DOHH2 (cell line): ENCODE measurements at regions not wholly inside any gene's neighbourhood (a gene's known extent, or its start where the extent isn't known, plus 50 kb on each side); places are given as distances from the start of the nearest gene placed in this dataset.

Experiments used
- H3F3A ChIP-seq: fragments of 200-600 bp; sonication (generic), shearing (Covaris generic); 2 replicates; pipeline ENCODE4 v1.6.0; 2016; ENCODE audit warnings: antibody characterized with exemption, mild to moderate bottlenecking; ENCODE audit not compliant: control insufficient read depth, insufficient read depth
- H3K27ac ChIP-seq: fragments of 200-600 bp; sonication (generic); 2 replicates; pipeline ENCODE4 v1.5.1; 2014; ENCODE audit warnings: low read depth, mild to moderate bottlenecking, low read length, moderate library complexity
- H3K27me3 ChIP-seq: fragments of 200-600 bp; sonication (generic); 2 replicates; pipeline ENCODE4 v1.6.1; 2014; ENCODE audit warnings: mild to moderate bottlenecking, low read length, mixed read lengths; ENCODE audit not compliant: control insufficient read depth
- H3K36me3 ChIP-seq: fragments of 200-600 bp; sonication (generic); 2 replicates; pipeline ENCODE4 v1.6.1; 2014; ENCODE audit warnings: mild to moderate bottlenecking, low read length, moderate library complexity, mixed read lengths; ENCODE audit not compliant: control insufficient read depth
- H3K4me1 ChIP-seq: fragments of 200-600 bp; sonication (generic); 2 replicates; pipeline ENCODE4 v1.6.1; 2014; ENCODE audit warnings: mild to moderate bottlenecking, low read length, mixed read lengths; ENCODE audit not compliant: control insufficient read depth
- H3K4me2 ChIP-seq: fragments of 200-600 bp; sonication (generic); 2 replicates; pipeline ENCODE4 v1.6.0; 2014; ENCODE audit warnings: mild to moderate bottlenecking, low read length, moderate library complexity
- H3K4me3 ChIP-seq: fragments of 200-600 bp; sonication (generic); 2 replicates; pipeline ENCODE4 v1.5.1; 2014; ENCODE audit warnings: mild to moderate bottlenecking, low read length, mixed read lengths
- H3K79me2 ChIP-seq: fragments of 200-600 bp; sonication (generic); 2 replicates; pipeline ENCODE4 v1.6.1; 2014; ENCODE audit warnings: mild to moderate bottlenecking, low read length, mixed read lengths; ENCODE audit not compliant: control insufficient read depth
- H3K9me2 ChIP-seq: fragments of 200-600 bp; sonication (generic); replicated peaks from 2 replicates; pipeline ENCODE4 v1.6.1; 2014; ENCODE audit warnings: mild to moderate bottlenecking, low read length, mixed read lengths; ENCODE audit not compliant: control insufficient read depth
- H3K9me3 ChIP-seq: fragments of 200-600 bp; sonication (generic); 2 replicates; pipeline ENCODE4 v1.6.1; 2014; ENCODE audit warnings: antibody characterized with exemption, low read length, mixed read lengths; ENCODE audit not compliant: control insufficient read depth, insufficient read depth
- H4K20me1 ChIP-seq: fragments of 200-600 bp; sonication (generic); 2 replicates; pipeline ENCODE4 v1.6.0; 2014; ENCODE audit warnings: low read depth, mild to moderate bottlenecking, antibody characterized with exemption, low read length, moderate library complexity; ENCODE audit not compliant: control insufficient read depth, insufficient read depth
- CTCF ChIP-seq: fragments of 200-600 bp; sonication (generic); IDR thresholded peaks from one replicate; pipeline ENCODE4 v1.5.1; 2014; ENCODE audit warnings: antibody characterized with exemption, mild to moderate bottlenecking, low read depth, low read length; ENCODE audit not compliant: poor library complexity, severe bottlenecking
- EZH2phosphoT487 ChIP-seq: fragments of 200-600 bp; sonication (generic); IDR thresholded peaks from 2 replicates; pipeline ENCODE4 v1.6.1; 2017; ENCODE audit warnings: borderline replicate concordance, mild to moderate bottlenecking, antibody characterized with exemption, low read length, moderate library complexity, mixed read lengths

DNA sequence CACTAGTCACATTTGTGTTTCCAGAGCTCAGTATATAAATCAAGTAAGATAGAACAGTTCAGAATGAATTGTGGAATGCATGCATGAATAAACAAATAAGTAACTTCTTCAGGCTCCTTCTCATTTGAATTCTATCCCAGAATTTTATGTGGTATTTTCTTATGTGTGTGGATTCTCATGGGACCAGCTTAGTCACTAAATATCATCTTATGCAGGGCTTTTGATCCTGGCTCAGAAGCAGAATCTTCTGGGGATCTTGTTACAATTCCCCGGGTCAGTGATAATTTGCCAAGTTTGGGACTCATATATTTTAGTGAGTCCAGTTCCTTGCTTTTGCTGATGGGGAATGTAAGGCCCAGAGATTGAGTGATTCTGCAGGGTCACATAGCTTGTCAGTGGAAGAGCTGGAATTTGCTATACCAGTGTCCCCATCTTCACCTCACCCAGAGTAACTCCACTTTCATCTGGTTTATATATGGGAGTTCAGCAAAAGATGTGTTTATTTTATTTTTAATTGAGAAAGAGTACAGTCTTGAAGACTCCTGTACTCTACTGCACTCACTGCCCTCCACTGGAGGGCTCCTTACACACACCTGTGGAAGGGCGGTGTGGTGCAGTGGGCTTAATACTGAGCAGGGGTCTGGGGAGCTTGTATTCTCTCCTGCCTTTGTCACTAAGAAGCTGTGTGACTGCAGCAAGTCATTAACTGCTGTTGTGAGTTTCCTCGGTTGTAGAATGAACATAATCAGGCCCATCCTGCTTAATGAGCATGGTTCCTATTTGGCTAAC, 198.2 kb upstream of the CXorf66 start:
- H3K4me3 ChIP-seq = no peak overlapping the region
- H3K27ac ChIP-seq = no peak overlapping the region
- H3K9me3 ChIP-seq = no peaks in the 10 kb centered on the region
- H3K9me2 ChIP-seq = no peaks in the 10 kb centered on the region
- H3K79me2 ChIP-seq = no peaks in the 10 kb centered on the region
- no peaks in the 10 kb centered on the region for H3K4me1 ChIP-seq
- H3K36me3 ChIP-seq = no peaks in the 10 kb centered on the region
- TF ChIP-seq EZH2phosphoT487 (no peak), CTCF (no peak)
- no peak overlapping the region for H3K4me2 ChIP-seq
- H3F3A ChIP-seq = no peaks in the 10 kb centered on the region
- H3K27me3 ChIP-seq = no peaks in the 10 kb centered on the region
- H4K20me1 ChIP-seq = no peaks in the 10 kb centered on the region

DNA sequence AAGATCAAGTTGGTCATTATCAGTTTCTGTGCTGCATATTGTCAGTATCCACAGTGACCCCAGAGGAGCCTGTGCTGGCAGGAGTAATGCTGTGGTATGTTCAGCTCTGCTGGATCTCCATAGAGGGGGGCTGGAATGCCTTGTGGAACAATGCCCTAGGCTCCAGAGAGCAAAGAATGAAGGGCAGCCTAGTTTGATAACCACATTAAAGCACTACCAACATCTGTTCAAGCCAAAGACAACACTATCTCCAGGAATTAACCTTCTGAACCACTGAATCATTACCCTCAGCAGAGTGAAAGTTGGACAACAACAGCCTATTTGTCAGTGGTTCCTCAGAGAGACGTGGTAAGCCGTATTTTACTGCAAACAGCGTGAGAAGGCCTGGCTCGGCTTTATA, 192.3 kb upstream of the CXorf66 start:
- H3K27ac ChIP-seq = no peak overlapping the region
- H3K4me3 ChIP-seq = no peak overlapping the region
- no peaks in the 10 kb centered on the region for H3K9me3 ChIP-seq
- H3K27me3 ChIP-seq = no peaks in the 10 kb centered on the region
- no peak for TF ChIP-seq EZH2phosphoT487
- TF ChIP-seq CTCF = no peak
- H3K9me2 ChIP-seq = no peaks in the 10 kb centered on the region
- H3F3A ChIP-seq = no peaks in the 10 kb centered on the region
- H4K20me1 ChIP-seq = no peaks in the 10 kb centered on the region
- H3K4me2 ChIP-seq = no peak overlapping the region
- H3K36me3 ChIP-seq = no peaks in the 10 kb centered on the region
- no peaks in the 10 kb centered on the region for H3K79me2 ChIP-seq
- H3K4me1 ChIP-seq = no peaks in the 10 kb centered on the region

- no peak overlapping the region for H3K4me2 ChIP-seq
- H3K9me2 ChIP-seq = no peaks in the 10 kb centered on the region
- H3K9me3 ChIP-seq = no peaks in the 10 kb centered on the region
- H4K20me1 ChIP-seq = no peaks in the 10 kb centered on the region
- H3K27ac ChIP-seq = no peak overlapping the region
- no peak overlapping the region for H3K4me3 ChIP-seq
- no peaks in the 10 kb centered on the region for H3F3A ChIP-seq
- no peaks in the 10 kb centered on the region for H3K27me3 ChIP-seq
- TF ChIP-seq EZH2phosphoT487 (no peak), CTCF (no peak)
- H3K79me2 ChIP-seq = no peaks in the 10 kb centered on the region
- no peaks in the 10 kb centered on the region for H3K4me1 ChIP-seq
- no peaks in the 10 kb centered on the region for H3K36me3 ChIP-seq
Observed at GRCh38 chrX:140157143-140157542, 191.8 kb upstream of the CXorf66 start.
